ENCODE measurements at regions not wholly inside any gene's neighbourhood (a gene's known extent, or its start where the extent isn't known, plus 50 kb on each side); places are given as distances from the start of the nearest gene placed in this dataset.

DNA sequence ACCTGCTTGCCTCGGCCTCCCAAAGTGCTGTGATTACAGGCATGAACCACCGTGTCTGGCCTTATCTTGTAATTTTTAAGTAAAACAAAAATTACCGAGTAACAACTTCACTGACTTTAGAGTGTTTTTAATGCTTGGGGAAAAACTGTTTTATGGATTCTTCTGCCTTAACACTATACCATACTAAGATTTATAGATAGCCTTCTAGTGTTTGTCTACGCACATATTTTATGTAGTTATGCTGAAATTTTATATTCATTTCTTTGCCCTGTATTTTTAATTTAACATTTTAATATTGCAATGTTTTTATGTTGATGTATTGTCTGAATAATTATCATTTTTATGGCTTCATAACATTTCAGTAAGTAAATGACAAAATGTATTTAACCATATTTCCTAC, 96.4 kb upstream of the FTMT start:
- no peak for DNase-seq

DNA sequence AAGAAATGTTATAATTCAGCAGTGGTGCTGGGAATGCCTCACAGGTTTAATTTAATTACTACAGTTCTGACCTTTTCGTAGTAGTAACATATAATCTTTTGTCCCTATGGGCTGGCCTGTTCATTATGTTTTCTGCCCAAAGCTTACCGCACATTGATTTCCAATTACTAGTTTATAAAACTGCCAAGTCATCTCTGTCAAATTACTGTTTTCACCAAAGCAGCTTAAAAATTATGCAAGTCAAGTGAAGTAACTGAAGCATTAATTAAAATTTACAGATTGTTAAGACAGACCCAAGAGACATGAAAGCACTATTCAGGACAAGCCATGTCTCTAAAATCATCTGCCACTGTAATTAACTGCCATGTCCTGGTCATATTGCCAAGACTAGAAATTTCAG, 93.9 kb upstream of the FTMT start:
- no peak for DNase-seq

DNA sequence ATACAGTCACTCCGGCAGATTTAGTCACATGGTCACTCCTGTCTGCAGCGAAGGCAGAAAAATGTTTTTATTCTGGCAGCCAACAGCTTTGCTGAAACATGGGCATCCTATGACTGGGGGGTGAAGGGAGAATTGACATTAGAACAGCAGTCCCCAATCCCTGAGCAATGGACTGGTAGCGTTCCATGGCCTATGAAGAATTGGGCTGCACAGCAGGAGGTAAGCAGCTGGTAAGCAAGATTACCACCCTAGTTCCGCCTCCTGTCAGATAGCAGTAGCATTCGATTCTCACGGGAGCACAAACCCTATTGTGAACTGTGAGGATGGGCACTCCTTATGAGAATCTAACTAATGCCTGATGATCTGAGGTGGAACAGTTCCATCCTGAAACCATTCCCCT, 93.1 kb upstream of the FTMT start:
- DNase-seq, result no peak

DNA sequence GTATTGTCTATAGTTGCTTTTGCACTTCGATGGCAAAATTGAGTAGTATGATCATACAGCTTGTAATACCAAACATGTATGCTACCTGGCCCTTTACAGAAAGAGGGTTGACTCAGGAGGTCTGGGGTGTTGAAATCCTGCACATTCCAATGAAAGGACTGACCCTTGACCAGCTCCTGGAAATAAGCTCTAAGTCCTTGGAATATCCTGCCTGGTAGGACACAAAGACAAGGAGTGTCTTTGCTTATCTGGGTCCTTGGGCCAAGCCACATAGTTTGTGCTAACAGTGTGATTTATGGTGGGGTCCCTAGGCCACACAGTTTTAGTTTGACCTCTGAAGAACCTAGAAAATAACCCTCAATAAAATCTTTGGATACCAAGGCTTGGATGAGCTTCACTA, 89.3 kb upstream of the FTMT start:
- no peak for DNase-seq

DNA sequence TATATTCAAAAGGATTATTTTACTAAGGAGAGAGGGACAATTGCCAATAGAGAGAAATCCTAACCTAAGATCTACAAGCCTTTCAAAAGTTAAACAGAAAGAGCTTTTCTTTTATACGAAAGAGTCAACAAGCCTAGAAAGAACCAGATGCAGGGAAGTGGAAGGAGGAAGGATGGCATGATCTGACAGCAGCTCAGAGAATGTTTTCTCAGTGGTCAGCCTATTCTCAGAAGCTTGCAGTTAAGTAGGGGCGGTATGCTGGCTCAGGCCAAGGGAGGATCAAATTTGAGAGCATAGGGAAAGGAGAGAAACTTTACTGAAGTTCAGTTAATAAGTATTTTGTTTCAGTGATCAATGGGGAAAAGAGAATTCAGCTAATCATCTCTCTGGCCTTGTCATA, 88.0 kb upstream of the FTMT start:
- DNase-seq, result no peak

DNA sequence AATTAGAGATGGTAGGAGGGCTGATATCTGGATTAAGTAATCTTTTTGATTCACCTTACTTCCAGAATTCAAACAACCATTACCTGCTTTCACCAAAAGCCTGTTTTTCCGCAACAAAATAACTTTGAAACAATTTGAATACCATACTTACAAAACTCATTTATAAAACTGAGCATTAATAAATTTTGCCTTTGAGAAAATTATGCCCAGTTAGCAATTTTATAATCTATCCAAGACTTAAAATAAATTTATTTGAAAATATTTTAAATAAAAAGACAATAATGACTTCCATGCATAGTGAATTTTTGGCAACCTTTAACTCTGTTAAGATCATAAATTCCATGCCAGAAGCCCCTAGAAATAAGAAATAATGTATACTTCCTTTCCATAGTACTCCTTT, 71.3 kb upstream of the FTMT start:
- DNase-seq, result no peak

DNA sequence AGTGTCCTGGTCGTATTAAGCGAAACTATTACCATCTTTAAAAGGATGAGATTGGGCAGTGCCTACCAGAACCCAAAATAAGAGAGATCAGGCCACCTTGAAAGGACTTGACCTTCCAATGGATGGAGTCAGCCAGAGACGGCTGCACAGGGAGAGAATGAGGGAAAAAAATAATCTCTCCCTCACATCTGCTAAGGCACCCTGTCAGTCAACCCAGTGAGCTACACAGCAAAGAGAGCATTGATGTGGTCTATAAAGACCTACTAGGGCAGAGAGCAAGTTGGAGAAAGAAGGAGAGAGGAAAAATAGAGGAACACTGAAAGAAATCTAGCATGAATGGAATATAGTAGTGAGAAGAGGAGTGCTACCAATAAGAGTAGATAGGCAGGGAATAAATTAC, 68.0 kb upstream of the FTMT start:
- no peak for DNase-seq

DNA sequence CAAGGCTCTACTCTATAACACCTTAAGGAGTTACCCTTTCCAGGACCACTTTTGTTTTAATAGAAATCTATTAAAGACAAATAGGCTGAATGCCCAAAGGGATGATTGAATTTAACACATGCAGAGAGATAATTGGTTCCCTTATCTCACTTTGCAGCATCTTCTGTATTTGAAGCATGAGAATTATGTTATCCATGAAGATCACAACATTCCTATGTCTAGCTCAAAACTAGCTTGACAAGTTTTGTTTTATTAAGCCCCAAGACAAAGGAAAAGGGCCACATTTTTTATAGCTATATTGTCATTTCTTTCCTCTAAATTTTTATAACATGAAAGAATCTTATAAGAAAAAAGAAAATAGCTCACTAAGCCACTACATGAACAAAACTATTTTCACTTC, 57.9 kb upstream of the FTMT start:
- no peak for DNase-seq

DNA sequence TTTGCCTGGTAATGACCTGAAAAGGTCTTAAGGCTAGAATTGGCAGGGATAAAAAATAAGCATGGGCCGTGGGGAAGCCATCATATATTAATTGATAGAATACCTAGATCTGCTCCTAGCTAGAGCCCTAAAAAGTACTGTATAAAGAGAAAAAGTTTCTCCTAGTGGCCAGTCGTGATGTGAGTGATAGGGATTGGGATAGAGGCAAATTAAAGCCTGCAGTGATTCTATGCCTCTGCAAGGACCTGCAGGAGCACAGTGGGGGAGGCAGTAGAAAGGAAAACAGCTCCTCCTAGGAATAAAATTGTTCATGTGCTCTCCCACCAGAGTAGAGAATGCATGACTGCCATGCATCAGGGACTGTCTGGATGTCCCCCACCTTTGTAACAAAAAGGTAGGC, 56.2 kb upstream of the FTMT start:
- DNase-seq, result no peak

DNA sequence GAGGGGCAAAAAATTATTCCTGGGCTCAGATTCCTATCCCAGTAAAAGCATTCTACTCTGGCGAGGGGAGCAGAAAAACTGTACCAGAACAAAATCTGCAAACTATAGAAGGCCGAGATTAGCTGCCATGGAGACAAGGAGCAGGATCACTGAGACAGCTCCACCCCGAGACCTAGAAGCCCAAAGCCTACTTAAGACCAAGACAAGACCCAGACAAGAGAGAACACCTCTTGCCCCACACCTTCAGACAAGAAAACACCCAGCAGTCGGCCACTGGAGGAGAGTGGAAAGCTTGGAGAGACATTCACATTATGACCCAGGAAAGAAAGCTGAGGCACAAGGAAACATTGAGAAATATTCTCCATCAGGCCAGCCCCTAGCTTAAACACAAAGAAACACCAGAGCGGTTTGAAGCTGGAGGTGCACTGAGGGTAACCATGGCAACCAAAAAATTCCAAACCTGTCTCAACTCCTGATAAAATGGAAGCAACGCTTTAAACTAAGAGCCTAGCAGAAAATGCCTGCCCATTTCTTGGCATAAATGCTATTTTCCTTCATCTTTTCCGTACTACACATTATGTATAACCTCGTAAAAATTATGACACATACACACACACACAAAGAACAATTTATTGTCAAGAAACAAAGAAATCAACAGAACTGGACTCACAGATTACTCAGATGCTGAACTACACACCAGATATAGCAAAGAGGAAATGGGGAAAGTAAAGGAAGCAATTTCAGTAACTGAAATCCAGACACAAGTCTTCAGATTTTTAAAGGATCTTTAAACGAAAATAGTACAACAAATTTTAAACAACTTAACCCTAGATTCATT, 53.8 kb upstream of the FTMT start:
- no peak for DNase-seq
